GM12874 (cell line): ENCODE measurements at regions not wholly inside any gene's neighbourhood (a gene's known extent, or its start where the extent isn't known, plus 50 kb on each side); places are given as distances from the start of the nearest gene placed in this dataset.

Experiments used
- TF ChIP-seq, protein P1 (sequence below): IDR thresholded peaks from 2 replicates; pipeline ENCODE4 v1.5.1; 2011; ENCODE audit warnings: low read depth, mild to moderate bottlenecking, control low read depth, low read length, moderate library complexity; ENCODE audit not compliant: insufficient read depth

DNA sequence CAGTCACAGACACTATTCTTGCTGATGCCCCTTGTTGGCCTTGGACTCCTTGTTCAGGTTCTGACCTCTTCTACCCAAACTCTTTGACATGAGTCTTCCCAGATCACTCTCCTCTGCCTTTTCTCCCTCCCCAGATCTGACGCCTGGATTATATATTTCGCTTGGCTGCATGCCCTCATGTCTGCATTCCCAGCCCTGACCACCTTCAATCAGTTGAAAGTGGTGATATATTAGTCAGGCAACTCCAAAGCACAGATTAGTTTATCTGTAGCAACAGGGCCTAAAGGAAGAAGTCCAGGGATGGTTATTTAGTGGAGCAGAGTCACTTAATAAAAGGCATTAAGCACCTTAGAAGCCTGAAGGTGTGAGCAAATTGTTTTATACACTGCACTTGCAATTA lies 110.0 kb upstream of the GUCA2B start:
- TF ChIP-seq, protein P1, sequence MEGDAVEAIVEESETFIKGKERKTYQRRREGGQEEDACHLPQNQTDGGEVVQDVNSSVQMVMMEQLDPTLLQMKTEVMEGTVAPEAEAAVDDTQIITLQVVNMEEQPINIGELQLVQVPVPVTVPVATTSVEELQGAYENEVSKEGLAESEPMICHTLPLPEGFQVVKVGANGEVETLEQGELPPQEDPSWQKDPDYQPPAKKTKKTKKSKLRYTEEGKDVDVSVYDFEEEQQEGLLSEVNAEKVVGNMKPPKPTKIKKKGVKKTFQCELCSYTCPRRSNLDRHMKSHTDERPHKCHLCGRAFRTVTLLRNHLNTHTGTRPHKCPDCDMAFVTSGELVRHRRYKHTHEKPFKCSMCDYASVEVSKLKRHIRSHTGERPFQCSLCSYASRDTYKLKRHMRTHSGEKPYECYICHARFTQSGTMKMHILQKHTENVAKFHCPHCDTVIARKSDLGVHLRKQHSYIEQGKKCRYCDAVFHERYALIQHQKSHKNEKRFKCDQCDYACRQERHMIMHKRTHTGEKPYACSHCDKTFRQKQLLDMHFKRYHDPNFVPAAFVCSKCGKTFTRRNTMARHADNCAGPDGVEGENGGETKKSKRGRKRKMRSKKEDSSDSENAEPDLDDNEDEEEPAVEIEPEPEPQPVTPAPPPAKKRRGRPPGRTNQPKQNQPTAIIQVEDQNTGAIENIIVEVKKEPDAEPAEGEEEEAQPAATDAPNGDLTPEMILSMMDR: no peak

DNA sequence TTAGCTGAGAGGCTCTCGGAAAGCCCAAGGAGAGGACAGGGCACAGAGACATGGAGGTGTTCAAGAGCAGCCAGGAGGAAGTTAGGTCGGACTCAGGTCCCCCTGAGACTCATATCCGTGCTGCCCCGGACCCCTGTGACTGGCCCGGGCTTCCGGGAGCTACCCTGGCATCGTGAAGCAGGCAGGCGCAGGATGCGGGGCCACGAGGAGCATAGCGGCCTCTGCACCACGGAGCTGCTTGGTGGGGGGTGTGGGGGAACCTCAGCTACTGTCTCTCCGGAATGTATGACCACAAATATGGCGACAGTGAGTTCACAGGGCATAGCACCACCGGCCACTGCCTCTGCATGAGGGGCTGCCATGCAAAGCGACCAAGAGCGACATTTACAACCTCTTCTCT lies 112.2 kb upstream of the GUCA2B start:
- TF ChIP-seq, protein P1: no peak

DNA sequence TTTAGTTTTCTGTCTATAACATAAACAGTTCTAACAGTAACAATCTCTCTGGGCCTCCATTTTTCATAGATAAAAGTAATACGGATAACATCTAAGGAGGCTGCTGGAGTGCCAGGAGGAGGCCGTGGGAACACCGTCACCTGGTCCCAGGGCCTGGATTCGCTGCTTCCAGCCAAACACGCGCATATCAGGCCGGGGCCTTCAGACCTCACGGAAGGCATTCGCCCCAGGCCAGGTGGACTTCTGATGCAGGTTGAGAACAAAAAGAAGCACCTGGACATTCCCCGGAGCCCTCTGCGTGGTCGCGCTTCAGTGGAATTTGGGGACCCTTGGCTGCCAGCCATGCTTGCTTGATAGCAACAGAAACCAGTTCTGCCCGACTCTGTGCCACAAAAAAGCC lies 113.1 kb upstream of the GUCA2B start:
- TF ChIP-seq, protein P1: no peak

DNA sequence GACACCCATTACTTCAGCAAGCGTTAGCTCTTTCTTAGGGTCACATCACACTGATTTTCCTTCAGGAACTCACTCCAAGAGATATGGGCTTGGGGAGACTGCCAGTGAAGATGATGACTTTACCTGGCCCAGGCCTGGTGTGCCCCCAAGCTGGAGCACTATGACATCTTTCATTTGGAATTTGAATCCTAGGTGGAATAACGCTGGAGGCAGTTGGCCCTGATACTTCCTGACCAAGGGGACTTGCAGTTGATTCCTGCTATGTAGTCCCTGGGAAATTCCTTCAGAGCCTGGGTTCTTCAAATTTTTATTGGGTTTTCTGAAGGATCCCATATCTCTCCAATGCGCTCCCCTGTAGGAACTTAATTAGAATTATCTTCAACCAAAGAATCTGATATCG lies 114.9 kb upstream of the GUCA2B start:
- TF ChIP-seq, protein P1: no peak

DNA sequence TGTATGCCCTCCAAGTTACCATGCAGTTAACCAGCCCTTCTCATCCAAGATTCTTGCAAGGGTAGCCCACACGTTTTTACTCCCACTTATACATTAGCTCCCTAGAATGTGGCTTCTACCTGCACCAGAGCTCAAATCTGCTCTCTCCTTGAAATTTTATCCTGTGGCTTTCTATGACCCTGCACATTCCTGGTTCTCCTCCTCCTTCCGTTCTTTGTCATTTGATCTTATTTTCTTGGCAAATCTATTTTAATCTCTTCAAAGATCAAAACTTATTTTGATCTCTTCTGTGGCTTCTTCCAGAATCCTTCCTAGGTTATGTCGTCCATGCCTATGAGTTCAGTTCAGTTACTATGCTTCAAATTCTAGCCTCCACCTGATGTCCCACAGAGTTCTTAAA lies 115.6 kb upstream of the GUCA2B start:
- TF ChIP-seq, protein P1: no peak

DNA sequence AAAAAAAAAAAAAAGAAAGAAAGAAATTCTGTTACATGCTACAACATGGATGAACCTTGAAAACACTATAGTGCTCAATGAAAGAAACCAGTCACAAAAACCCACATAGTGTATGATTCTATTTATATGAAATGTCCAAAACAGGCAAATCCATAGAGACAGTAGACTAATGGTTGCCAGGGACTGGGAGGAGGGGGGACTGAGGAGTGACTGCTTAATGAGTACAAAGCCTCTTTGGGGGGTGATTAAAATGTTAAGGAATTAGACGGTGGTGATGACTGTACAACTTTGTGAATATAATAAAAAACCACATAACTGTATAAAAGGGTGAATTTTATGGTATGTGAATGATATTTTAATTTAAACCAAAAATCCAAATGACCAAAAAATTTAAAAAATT lies 116.0 kb upstream of the GUCA2B start:
- TF ChIP-seq, protein P1: no peak

DNA sequence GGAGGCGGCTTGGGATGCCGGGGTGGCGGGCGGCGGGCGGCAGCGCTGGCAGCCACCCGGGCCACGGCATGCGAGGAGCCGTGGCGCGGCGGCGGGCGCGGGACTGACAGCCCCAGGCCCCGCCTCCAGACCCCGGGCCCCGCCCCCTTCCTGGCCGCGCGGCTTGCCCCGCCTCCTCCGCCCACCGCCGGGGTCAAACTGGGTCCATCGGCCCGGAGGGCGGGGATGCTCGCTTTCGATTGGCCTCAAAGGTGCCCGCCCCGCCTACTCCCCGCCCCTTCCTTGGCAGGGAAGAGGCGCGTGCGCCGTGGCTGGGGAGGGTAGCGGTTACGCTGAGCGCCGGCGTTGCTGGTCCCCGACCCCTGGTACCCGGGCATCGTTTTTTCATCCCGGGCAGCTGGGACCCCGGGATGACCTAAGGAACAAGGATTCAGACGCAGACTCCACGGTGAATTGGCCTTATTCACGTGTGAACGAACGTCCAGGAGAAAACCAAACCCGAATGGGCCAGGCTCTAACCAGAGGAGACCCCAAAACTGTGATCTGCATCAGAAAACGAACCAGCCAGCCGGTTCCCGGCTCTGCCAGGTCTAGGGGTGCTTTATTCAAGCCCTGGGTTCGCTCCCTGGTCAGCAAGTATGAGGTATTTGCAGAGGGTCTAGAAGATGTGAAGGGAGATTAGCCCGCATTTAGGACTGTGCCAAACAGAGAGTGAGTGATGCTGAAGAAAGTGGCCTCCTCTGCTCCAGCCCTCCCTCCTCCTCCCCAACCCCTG lies 117.2 kb upstream of the GUCA2B start:
- TF ChIP-seq, protein P1: no peak
